HG02885 (cell line): ENCODE measurements at regions not wholly inside any gene's neighbourhood (a gene's known extent, or its start where the extent isn't known, plus 50 kb on each side); places are given as distances from the start of the nearest gene placed in this dataset.

Experiments used
- ATAC-seq: cut with Tn5 transposase; IDR thresholded peaks from one replicate; pipeline ENCODE4 v1.9.1; 2021; ENCODE audit warnings: mild to moderate bottlenecking; ENCODE audit not compliant: unreplicated experiment, poor library complexity

- ATAC-seq: no peak
Observed at GRCh38 chr6:113586413-113587077, 270.6 kb upstream of the MARCKS start.

- ATAC-seq: no peak
Observed at GRCh38 chr6:113587078-113587699, 270.0 kb upstream of the MARCKS start.

GRCh38 chr6:113588646-113589045 is 268.5 kb upstream of the MARCKS start:
- no peak for ATAC-seq

GRCh38 chr6:113591896-113592827 is 265.0 kb upstream of the MARCKS start:
- peak; percentile 72 for ATAC-seq

- ATAC-seq: no peak
Observed at GRCh38 chr6:113594726-113595125, 262.4 kb upstream of the MARCKS start.

GRCh38 chr6:113595911-113596376 is 261.2 kb upstream of the MARCKS start:
- ATAC-seq: no peak

- no peak for ATAC-seq
Observed at GRCh38 chr6:113596387-113597230, 260.5 kb upstream of the MARCKS start.

- no peak for ATAC-seq
Observed at GRCh38 chr6:113597231-113597583, 259.9 kb upstream of the MARCKS start.

GRCh38 chr6:113598786-113599185 is 258.4 kb upstream of the MARCKS start:
- no peak for ATAC-seq

- ATAC-seq: no peak
Observed at GRCh38 chr6:113599444-113599843, 257.7 kb upstream of the MARCKS start.

GRCh38 chr6:113600551-113601339 is 256.4 kb upstream of the MARCKS start:
- no peak for ATAC-seq

- no peak for ATAC-seq
Observed at GRCh38 chr6:113607821-113608545, 249.2 kb upstream of the MARCKS start.

GRCh38 chr6:113610377-113610988 is 246.7 kb upstream of the MARCKS start:
- ATAC-seq: no peak

- ATAC-seq: no peak
Observed at GRCh38 chr6:113616701-113617274, 240.4 kb upstream of the MARCKS start.

- no peak for ATAC-seq
Observed at GRCh38 chr6:113619077-113619476, 238.1 kb upstream of the MARCKS start.

- no peak for ATAC-seq
Observed at GRCh38 chr6:113620386-113620785, 236.8 kb upstream of the MARCKS start.

GRCh38 chr6:113622254-113622653 is 234.9 kb upstream of the MARCKS start:
- no peak for ATAC-seq

- ATAC-seq: no peak
Observed at GRCh38 chr6:113623129-113623528, 234.0 kb upstream of the MARCKS start.
